Pancreas (tissue), 10 donors: ENCODE measurements at regions not wholly inside any gene's neighbourhood (a gene's known extent, or its start where the extent isn't known, plus 50 kb on each side); places are given as distances from the start of the nearest gene placed in this dataset.
"Not testable (repeated sequence)": the region's sequence is repeated elsewhere in the genome, so short reads cannot be mapped to it uniquely, and the experiment has no call there.

Experiments
- ATAC-seq, 4 donors: fragments of 200-7000 bp; cut with Tn5 transposase; one replicate each; pipeline versions ENCODE4 v1.8.0 to v1.9.1; 2020; ENCODE audit warnings: mild to moderate bottlenecking in 4 of 4, moderate library complexity in 4 of 4
- DNase-seq, 6 donors: peaks; one replicate each; pipeline ENCODE4 v3.0.0-alpha.2; 2020
- FAIRE-seq: peaks from 2 replicates; lab custom pipeline; 2012; peaks lifted over from hg19 to GRCh38; lab: Jason Lieb, UNC
- H3K27ac ChIP-seq, 4 donors: fragments of 200-600 bp; sonication (generic); 1 replicate in 3 of 4; 2 replicates in 1 of 4; pipeline versions ENCODE4 v1.5.0 to v1.8.0; 2020
- H3K27me3 ChIP-seq, 4 donors: fragments of 200-600 bp; one replicate each; pipeline ENCODE4 v1.8.0; 2021
- H3K36me3 ChIP-seq, 3 donors: fragments of 200-600 bp; sonication (generic) in 1 of 3; one replicate each; pipeline versions ENCODE4 v1.5.0 to v1.8.0; 2020 to 2021
- H3K4me1 ChIP-seq, 3 donors: fragments of 200-600 bp; one replicate each; pipeline ENCODE4 v1.8.0; 2021
- H3K4me3 ChIP-seq, 4 donors: fragments of 200-600 bp; sonication (generic) in 2 of 4; one replicate each; pipeline versions ENCODE4 v1.5.0 to v1.8.0; 2020 to 2021
- H3K9me3 ChIP-seq, 4 donors: fragments of 200-600 bp; one replicate each; pipeline ENCODE4 v1.8.0; 2021
- WGBS, 2 donors: extraction: QIAGEN DNeasy Blood & Tissue Kit; methylation state at CpG; one replicate each; pipeline ENCODE4 v1.1.7; 2013; 5-methylcytosine and 5-hydroxymethylcytosine counted together
- intact Hi-C, 3 donors: fragments of 100-400 bp; cut with DNase I; formaldehyde crosslinking; loops; one replicate each; pipeline versions ENCODE4 v1.11.1 to v1.14.2; 2022
- TF ChIP-seq, protein P1 (sequence below), 4 donors: fragments of 200-600 bp; sonication (generic) in 3 of 4; IDR thresholded peaks; one replicate each; pipeline versions ENCODE4 v1.5.0 to v1.8.0; 2021; ENCODE audit warnings: antibody characterized with exemption in 4 of 4
- donor health status: healthy with polysubstance abuse.
- donor health status: DM: no; HTN: no; CAD: no; lungs with moderate emphysema.
- donor health status: DM: no; HTN: no; CAD: no.
- donor health status: control.
- donor health status: control.
- donor health status: Bipolar disorder and iron deficiency.
- donor health status: DM: yes; HTN: yes; CAD: no.
- donor health status: DM: no; HTN: no; CAD: no.
- donor health status: DM: no; HTN: no; CAD: no.
- donor health status: DM: yes; HTN: yes; CAD: no.

DNA sequence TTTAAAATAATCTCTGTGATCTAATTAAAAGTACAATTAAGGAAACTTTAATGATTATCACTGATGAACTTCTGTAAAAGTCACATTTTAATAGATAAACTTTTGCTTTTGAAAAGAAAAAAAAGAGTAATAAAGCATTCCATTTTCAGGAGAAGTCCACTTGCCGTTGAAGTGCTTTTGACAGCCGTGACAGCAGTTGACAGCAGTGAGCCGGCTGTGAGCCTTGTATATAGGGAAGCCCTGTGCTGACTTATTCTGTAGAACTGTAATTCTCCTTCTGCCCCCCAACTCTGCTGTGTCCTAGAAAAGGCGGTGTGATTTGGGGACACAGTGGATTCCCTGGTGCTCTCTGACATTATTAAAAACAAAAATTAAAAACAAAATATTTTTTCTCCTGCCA lies 78.0 kb downstream of the POM121L12 start:
- TF ChIP-seq, protein P1, sequence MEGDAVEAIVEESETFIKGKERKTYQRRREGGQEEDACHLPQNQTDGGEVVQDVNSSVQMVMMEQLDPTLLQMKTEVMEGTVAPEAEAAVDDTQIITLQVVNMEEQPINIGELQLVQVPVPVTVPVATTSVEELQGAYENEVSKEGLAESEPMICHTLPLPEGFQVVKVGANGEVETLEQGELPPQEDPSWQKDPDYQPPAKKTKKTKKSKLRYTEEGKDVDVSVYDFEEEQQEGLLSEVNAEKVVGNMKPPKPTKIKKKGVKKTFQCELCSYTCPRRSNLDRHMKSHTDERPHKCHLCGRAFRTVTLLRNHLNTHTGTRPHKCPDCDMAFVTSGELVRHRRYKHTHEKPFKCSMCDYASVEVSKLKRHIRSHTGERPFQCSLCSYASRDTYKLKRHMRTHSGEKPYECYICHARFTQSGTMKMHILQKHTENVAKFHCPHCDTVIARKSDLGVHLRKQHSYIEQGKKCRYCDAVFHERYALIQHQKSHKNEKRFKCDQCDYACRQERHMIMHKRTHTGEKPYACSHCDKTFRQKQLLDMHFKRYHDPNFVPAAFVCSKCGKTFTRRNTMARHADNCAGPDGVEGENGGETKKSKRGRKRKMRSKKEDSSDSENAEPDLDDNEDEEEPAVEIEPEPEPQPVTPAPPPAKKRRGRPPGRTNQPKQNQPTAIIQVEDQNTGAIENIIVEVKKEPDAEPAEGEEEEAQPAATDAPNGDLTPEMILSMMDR (IDR thresholded peaks at IDR 0.05): no peak
- H3K36me3 ChIP-seq: no peaks in the 10 kb centered on the region
- H3K4me1 ChIP-seq: no peaks in the 10 kb centered on the region
- H3K27ac ChIP-seq: no peak overlapping the region
- DNase-seq (no peak), ATAC-seq (no peak), FAIRE-seq (no peak)
- no peak overlapping the region for H3K4me3 ChIP-seq
- intact Hi-C loops: no loop called here
- 56 to 68% methylated on average over 4 of the region's 4 CpGs for WGBS, 2 donors
- H3K27me3 ChIP-seq: no peaks in the 10 kb centered on the region
- H3K9me3 ChIP-seq: no peaks in the 10 kb centered on the region

DNA sequence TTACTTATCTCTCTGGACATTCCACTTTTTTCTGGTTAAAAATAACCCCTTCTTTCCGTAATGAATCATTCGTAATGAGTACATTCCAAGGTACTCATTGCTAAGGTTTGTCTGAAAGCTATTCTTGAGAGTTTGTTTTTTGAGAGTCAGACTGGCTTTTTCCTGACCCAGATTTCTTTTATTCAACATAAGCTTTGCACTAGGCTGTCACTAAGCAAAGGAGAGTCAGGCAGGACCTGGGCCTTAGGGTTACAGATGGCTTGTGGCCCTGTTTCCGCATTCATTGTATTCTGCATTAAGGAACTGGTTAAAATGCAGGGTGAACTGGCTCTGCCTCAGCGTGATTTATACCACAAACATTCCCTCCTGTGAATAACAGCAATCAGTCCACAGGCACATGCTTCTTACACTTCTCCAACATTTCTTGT lies 84.1 kb downstream of the POM121L12 start:
- 27 to 36% methylated on average over 4 of the region's 4 CpGs for WGBS, 2 donors
- FAIRE-seq (no peak), DNase-seq (no peak), ATAC-seq (no peak)
- Histone ChIP-seq H3K36me3 (no peaks in the 10 kb centered on the region), H3K4me3 (no peak overlapping the region), H3K27me3 (no peaks in the 10 kb centered on the region), H3K27ac (no peak overlapping the region), H3K9me3 (no peaks in the 10 kb centered on the region), H3K4me1 (no peaks in the 10 kb centered on the region)
- intact Hi-C loops: no loop called here
- TF ChIP-seq, protein P1 (IDR thresholded peaks at IDR 0.05): no peak

DNA sequence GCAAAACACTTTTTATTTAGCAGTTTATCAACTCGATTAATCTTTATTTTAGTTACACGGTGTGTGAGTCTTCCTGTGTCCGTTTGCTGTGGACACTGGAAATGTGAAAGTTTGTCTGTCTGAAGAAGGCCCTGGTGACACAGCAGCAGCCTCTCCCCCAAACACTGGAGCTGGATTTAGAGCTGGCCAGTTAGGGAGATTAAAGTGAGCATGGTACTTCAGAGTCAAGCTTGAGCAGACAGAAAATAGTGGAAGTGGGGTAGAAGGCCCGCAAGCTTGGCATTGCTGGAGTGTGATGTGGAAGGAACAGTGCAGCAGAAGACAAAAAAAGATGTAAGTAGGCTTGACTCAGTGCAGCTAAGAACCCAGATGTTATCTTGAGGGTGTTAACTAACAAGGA lies 85.9 kb downstream of the POM121L12 start:
- DNase-seq (no peak), ATAC-seq (no peak), FAIRE-seq (no peak)
- Histone ChIP-seq H3K9me3 (no peaks in the 10 kb centered on the region), H3K36me3 (no peaks in the 10 kb centered on the region), H3K4me3 (no peak overlapping the region), H3K27me3 (no peaks in the 10 kb centered on the region), H3K27ac (no peak overlapping the region), H3K4me1 (no peaks in the 10 kb centered on the region)
- intact Hi-C loops: no loop called here
- TF ChIP-seq, protein P1 (IDR thresholded peaks at IDR 0.05): no peak
- 60 to 67% methylated on average over 4 of the region's 4 CpGs for WGBS, 2 donors

DNA sequence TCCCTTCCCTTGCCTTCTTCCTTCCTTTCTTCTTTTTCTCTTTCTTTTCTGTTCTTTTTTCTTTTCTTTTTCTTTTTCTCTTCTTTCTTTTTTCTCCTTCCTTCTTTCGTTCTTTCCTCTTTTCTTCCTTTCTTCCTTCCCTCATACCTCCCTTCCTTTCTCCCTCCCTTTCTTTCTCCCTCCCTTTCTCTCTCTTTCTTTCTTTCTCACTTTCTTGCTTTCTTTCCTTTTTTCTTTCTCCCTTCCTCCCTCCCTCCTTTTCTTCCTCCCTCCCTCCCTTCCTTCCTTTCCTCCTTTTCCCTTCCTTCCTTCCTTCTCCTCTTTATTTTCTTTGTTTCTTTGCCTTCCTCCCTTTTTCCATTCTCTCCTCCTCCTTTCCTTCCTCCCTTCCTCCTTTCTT lies 96.3 kb downstream of the POM121L12 start:
- DNase-seq (no peak), FAIRE-seq (no peak), ATAC-seq (no peak)
- Histone ChIP-seq H3K36me3 (no peaks in the 10 kb centered on the region), H3K9me3 (no peaks in the 10 kb centered on the region), H3K27ac (no peak overlapping the region), H3K4me1 (no peaks in the 10 kb centered on the region), H3K4me3 (no peak overlapping the region), H3K27me3 (no peaks in the 10 kb centered on the region)
- WGBS, 2 donors: 40% methylated on average over 1 of the region's 1 CpG
- intact Hi-C loops: no loop called here
- TF ChIP-seq, protein P1 (IDR thresholded peaks at IDR 0.05): no peak

DNA sequence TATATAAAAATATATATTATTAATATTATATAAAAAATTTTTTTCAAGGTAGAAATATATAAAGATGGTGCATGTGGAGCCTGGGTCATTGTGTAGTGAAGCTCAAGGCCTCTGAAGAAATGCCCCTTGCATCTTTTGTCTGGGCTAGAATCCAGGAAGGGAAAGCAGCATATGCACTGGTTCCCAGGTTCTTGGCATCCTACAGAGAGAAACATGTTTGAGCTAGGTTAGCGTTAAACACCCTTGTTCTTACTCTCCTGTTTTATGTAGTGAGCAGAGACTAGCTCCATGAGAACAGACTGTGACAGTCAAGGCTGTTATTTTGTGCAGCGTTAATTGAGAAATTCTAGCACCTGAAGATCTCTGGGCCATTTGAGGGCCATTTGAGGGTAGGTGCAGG lies 116.1 kb downstream of the POM121L12 start:
- H3K9me3 ChIP-seq: no peaks in the 10 kb centered on the region
- ATAC-seq (no peak), DNase-seq (peak in 1 of 6 donors; percentile 13), FAIRE-seq (no peak)
- no peaks in the 10 kb centered on the region for H3K4me1 ChIP-seq
- no peak overlapping the region for H3K4me3 ChIP-seq
- no peaks in the 10 kb centered on the region for H3K27me3 ChIP-seq
- intact Hi-C loops: no loop called here
- TF ChIP-seq, protein P1 (IDR thresholded peaks at IDR 0.05): no peak
- H3K36me3 ChIP-seq: no peaks in the 10 kb centered on the region
- 29 to 33% methylated on average over 2 of the region's 2 CpGs for WGBS, 2 donors
- H3K27ac ChIP-seq: no peak overlapping the region

DNA sequence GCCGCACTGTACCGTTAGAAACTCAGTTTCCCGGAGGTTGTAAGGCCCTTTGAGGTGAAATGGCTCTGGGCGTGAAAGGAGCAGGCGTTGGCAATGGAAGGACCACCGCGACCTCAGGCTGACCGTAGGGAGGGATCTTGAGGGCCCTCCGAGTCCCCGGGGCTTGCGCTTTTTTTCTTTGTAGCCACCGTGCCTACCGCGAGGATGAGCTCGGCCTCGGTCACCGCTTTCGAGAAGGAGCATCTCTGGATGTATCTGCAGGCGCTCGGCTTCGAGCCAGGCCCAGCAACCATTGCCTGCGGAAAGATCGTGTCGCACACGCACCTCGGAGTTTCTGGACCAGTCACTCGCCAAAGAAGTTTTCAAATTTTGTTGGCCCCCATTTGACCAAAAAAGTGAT lies 151.8 kb downstream of the POM121L12 start:
- H3K9me3 ChIP-seq, H3K4me1 ChIP-seq, H3K4me3 ChIP-seq, H3K36me3 ChIP-seq, H3K27ac ChIP-seq, FAIRE-seq, intact Hi-C loops, ATAC-seq, H3K27me3 ChIP-seq: not testable (repeated sequence)
- peak in 1 of 6 donors; percentile 30 for DNase-seq
- WGBS, 2 donors: 79 to 91% methylated on average over 26 of the region's 27 CpGs
